ENCODE measurements at regions not wholly inside any gene's neighbourhood (a gene's known extent, or its start where the extent isn't known, plus 50 kb on each side); places are given as distances from the start of the nearest gene placed in this dataset.

DNA sequence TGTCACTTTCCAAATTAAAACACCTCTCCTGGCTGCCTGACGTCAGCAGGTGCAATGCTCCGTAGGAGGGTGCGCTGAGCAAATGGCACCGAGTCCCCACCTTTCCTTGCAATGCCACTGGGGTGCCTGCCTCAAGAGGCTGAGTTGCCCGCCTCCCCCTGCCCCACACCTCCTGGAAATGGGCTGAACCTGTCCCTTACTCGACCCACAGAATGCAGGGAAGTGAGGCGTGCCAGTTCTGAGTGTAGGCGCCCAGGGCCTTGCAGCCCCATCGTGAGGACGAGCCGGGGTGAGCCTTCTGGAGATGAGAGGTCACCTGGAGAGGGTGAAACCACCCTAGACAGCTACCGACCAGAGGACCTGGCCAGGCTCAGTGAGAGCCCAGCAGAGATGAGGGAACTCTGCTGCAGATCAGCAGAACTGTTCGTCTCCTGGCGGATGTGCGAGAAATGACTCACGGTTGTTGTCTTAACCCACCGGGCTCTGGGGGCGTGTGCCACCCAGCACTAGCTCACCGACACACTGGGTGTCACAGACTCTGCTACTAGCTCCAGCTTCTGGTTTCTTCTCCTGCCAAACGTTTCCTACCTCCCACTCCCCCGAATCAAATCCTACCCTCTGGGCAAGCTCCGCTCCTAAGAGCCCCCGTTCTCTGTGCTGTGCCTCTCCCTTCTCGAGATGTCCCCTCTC, 168.7 kb upstream of the HDAC4 start:
- DNase-seq (ENCODE audit: low spot score): no peak

DNA sequence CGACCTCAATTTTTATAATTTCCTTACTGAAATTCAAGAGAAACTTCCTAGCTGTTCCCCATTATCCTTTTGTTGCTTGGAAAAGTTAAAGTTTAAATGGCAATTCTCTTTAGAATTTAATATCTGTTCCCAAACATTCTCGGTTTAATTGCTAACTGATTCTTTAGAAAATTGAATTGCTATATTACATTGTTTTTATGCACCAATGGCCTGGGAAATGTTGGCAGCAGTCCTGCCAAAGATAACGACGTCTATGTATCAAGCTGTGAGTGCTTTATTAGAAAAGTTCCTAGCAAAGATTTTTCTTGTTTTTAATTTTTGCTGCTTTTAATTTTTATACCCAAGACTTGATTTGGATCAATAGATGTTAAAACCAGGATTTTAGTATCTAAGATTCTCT, 167.8 kb upstream of the HDAC4 start:
- no peak for DNase-seq (ENCODE audit: low spot score)

DNA sequence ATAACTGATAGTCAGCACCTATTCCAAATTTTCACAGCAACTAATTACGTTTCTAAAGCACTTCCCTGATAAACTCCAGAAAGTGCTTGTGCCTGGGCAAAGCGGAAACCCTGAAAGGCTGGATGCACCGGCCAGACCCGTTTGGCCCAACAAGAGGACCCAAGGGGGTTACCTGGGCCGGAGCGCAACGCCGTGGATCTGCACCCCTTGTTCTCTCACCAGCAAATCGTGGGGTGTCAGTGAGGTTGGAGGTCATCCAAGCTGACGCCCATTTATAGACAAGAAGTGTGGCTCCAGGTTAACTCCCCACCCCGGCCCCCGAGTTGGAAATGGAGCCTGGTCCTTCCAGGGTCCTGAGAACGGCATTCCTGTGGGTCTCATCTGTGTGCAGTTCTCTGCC, 167.0 kb upstream of the HDAC4 start:
- DNase-seq (ENCODE audit: low spot score): no peak

DNA sequence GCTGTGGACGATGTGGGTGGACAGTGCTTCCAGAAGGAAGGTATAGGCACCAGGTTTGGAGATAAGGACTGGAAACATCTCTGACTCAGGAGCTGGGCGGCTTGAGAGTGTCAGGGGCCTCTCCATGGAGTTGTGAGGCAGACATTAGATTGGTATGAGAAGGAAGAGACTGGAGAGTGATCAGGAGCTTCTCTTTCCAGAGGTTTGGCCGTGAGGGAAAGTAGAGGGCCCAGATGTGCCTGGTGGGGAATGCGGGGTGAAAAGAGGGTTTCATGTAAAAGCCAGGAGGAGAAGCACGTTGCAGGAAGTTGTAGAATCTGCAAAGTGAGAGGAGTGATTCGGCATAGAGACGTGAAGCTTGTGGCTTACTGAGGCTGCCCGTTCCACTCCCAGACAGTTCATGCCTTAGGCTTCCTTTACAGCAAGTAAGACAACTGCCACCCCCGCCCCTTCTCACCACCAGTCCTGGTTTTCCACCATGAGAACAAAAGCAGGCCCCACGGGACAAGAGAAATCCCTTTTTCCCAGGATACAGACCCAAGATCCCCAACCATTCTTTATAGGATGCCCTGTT, 166.3 kb upstream of the HDAC4 start:
- no peak for DNase-seq (ENCODE audit: low spot score)

- DNase-seq (ENCODE audit: low spot score): no peak
Observed at GRCh38 chr2:239566162-239566994, 165.6 kb upstream of the HDAC4 start.

DNA sequence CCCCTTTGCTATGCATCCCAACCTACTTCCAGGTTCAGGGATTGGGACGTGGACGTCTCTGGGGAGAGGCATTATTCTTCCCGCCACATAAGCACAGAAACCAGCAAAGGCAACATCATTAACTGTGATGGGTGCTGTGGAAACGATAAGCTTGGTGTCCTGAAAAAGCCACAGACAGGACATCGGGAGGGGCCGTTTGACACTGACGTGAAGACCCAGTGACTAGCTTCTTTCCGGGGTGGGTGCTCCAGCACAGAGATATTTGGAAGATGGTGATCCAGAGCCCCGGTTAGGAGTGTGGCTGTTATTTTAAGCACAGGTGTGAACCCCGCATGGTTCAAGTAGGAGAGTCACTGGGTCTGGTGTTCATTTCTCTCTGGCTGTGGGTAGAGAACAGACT, 163.8 kb upstream of the HDAC4 start:
- DNase-seq (ENCODE audit: low spot score): no peak

DNA sequence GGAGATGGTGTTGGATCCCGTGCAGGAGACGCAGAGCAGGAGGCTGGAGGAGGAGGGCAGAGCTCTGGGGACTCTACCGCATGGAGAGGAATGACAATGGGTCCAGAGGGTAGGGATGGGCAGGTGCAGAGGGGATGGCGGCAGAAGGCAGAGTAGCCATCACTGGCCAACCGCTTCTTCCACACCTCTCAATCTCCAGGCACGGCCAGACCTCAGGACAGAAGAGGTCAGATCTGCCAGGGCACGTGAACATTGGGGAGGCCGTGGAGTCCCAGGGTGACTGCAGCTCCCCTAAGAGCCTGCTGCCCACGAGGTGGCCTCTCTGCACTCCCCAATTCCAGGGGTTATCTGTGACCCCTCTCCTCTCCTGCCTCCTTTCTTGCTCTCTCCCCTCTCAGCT, 162.7 kb upstream of the HDAC4 start:
- no peak for DNase-seq (ENCODE audit: low spot score)

DNA sequence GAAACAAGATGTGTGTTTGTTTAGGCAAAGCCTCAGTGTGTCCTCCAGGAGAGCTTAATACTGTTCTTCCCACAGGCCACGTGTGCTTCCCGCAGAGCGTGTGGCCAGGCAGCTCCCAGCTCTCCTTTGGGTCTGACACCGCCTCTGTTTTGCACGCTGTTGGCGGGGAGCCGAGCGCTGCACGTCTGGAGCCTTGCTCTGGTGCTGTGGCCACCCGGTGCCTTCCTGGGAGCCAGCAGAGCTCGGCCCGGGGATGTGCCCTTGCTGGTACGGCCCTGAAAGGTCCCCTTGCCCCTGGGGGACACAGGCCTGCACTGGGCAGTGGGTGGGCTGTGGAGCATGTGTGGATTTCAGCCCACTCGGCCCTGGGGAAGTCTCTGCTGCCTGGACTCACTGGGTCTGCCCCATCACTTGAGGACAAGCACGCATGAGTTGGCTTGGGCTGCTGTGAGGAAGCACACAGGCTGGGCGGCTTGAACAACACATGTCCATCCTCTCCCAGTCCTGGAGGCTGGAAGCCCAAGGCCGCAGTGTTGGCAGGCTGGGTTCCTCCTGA, 160.7 kb upstream of the HDAC4 start:
- DNase-seq (ENCODE audit: low spot score): no peak

- DNase-seq (ENCODE audit: low spot score): no peak
Observed at GRCh38 chr2:239559417-239560261, 158.8 kb upstream of the HDAC4 start.

DNA sequence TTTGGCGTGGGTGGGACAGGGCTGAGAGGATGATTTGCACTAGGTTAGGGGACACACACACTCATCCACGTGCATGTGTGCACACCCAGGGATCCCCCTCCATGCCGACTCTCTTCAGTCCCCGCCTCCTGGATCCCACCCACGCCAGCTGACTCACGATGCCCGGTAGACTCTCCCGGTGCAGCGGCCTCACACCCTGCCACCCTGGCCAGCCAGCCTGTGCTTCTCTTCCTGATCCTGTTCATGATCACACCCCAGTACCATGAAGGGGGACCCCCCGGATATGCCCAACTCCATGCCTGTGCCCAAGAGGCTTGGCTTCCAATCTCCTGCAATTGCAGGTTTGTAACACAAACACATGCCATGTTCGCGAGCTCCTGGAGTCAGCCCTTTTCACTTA, 157.8 kb upstream of the HDAC4 start:
- DNase-seq (ENCODE audit: low spot score): no peak

GRCh38 chr2:239557516-239557915, 156.7 kb upstream of the HDAC4 start:
- no peak for DNase-seq (ENCODE audit: low spot score)

DNA sequence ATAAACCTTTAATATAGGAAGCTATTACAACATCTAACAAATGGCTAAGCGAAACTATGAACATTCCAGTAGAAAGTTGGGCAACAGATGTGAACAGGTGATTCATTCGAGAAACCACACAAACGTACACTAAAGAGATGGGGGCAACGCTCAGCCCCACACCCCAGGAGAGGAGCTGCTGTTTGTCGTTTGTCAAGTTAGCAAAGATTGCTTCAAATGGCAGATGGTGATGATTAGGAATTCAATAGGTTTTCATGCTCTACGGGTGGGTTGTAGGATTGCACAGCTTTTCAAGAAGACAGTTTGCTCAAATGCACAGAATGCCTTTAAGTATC, 154.7 kb upstream of the HDAC4 start:
- DNase-seq (ENCODE audit: low spot score): no peak

- DNase-seq (ENCODE audit: low spot score): no peak
Observed at GRCh38 chr2:239554766-239555570, 154.1 kb upstream of the HDAC4 start.

DNA sequence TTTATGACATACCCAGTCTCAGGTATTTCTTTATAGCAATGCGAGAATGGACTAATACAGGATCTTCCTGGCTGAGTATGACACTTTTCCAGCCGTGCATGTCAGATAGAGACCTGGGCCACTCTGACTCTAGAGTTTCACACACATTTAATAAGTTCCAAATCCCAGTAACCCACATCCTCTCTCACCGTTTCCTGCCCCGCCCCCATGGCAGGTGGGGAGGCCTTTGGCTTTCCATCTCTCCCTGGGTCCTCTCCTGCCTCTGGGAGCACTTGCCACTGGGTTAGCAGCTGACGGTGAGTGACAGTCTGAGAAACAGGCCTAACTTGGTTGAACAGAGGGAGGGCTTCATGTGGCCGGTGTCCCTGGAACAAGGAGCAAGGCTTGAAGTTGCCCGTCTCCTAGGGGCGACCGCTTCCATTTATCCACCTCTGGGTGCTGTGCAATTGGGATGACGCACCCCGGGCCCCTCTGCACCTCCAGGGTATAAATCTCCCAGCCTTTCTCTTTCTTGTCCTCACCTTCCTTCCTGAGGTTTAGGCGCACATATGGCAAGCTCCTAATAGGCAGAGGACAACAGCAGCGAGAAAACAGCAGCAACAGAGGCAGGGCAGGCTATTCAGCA, 152.7 kb upstream of the HDAC4 start:
- no peak for DNase-seq (ENCODE audit: low spot score)

DNA sequence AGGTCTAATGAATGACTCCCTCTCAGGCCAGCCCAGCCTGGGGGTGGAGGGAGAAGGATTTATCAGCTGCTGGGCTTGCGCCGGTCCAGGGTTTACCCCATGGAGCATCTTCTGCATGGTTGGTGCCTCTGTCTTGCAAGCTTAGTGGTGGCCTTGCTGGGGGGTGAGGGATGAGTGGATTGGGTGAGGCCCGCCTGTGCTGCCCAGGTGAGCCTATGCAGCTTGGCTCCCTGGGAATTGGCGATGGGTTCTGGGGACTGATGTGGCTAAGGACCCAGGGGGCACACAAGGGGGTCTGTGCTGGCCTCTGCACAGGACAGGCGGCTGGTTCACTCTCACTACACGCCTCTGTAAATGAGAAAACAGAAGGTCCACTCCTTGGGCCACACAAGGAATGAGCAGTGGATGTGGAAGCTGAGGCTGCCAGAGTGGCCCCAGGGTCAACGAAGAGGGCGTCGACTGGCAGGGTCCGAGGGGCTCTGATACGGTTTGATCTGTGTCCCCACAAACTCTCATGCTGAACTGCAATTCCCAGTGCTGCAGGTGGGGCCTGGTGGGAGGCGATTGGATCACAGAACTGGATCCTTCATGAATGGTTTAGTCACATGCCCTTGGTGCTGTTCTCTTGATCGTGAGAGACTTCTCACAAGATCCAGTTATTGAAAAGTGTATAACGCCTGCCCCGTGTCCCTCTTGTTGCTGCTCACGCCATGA, 151.6 kb upstream of the HDAC4 start:
- no peak for DNase-seq (ENCODE audit: low spot score)

GRCh38 chr2:239551206-239551605, 150.4 kb upstream of the HDAC4 start:
- no peak for DNase-seq (ENCODE audit: low spot score)

- DNase-seq (ENCODE audit: low spot score): no peak
Observed at GRCh38 chr2:239550357-239550756, 149.5 kb upstream of the HDAC4 start.

- no peak for DNase-seq (ENCODE audit: low spot score)
Observed at GRCh38 chr2:239549711-239550255, 149.0 kb upstream of the HDAC4 start.

- no peak for DNase-seq (ENCODE audit: low spot score)
Observed at GRCh38 chr2:239548965-239549595, 148.3 kb upstream of the HDAC4 start.
